Neuronal stem cell (in vitro differentiated cells): ENCODE measurements at regions not wholly inside any gene's neighbourhood (a gene's known extent, or its start where the extent isn't known, plus 50 kb on each side); places are given as distances from the start of the nearest gene placed in this dataset.
"Not testable (repeated sequence)": the region's sequence is repeated elsewhere in the genome, so short reads cannot be mapped to it uniquely, and the experiment has no call there.

Source experiments
- DNase-seq: peaks from one replicate; pipeline ENCODE4 v3.0.0-alpha.2; 2013; ENCODE audit warnings: low spot score
- H2AFZ ChIP-seq: one replicate; pipeline ENCODE4 v1.6.1; 2013; ENCODE audit warnings: mild to moderate bottlenecking, low read length, inconsistent platforms
- H2AK5ac ChIP-seq: 2 replicates; pipeline ENCODE4 v1.6.1; 2013; ENCODE audit warnings: low read depth, mild to moderate bottlenecking, inconsistent platforms, low read length, moderate library complexity, mixed read lengths
- H2BK120ac ChIP-seq: 2 replicates; pipeline ENCODE4 v1.6.1; 2013; ENCODE audit warnings: low read depth, mild to moderate bottlenecking, inconsistent platforms, low read length, moderate library complexity, mixed read lengths
- H2BK12ac ChIP-seq: one replicate; pipeline ENCODE4 v1.6.1; 2013; ENCODE audit warnings: low read length, inconsistent platforms
- H2BK15ac ChIP-seq: 2 replicates; pipeline ENCODE4 v1.6.1; 2013; ENCODE audit warnings: mild to moderate bottlenecking, low read length, inconsistent platforms, mixed read lengths
- H2BK5ac ChIP-seq: one replicate; pipeline ENCODE4 v1.6.1; 2013; ENCODE audit warnings: inconsistent platforms, mild to moderate bottlenecking, low read length, moderate library complexity
- H3K14ac ChIP-seq: one replicate; pipeline ENCODE4 v1.6.1; 2013; ENCODE audit warnings: low read length, inconsistent platforms
- H3K18ac ChIP-seq: 2 replicates; pipeline ENCODE4 v1.6.1; 2013; ENCODE audit warnings: low read length, inconsistent platforms
- H3K23ac ChIP-seq: 2 replicates; pipeline ENCODE4 v1.6.1; 2013; ENCODE audit warnings: low read depth, mild to moderate bottlenecking, mixed read lengths, low read length, inconsistent platforms; ENCODE audit not compliant: poor library complexity
- H3K27ac ChIP-seq: replicated peaks from 3 replicates; pipeline ENCODE4 v1.5.1; 2013; ENCODE audit warnings: low read length, inconsistent platforms
- H3K27me3 ChIP-seq, 3 experiments: 2 replicates each; pipeline ENCODE4 v1.6.1; 2013; ENCODE audit warnings: low read length in 3 of 3, mild to moderate bottlenecking in 2 of 3, inconsistent platforms in 1 of 3, low read depth in 1 of 3, mixed read lengths in 1 of 3, moderate library complexity in 1 of 3; ENCODE audit not compliant: control insufficient read depth in 3 of 3, insufficient read depth in 3 of 3
- H3K36me3 ChIP-seq, 2 donors: replicated peaks in 1 of 2; 2 replicates each; pipeline ENCODE4 v1.6.1; 2013; ENCODE audit warnings: low read length in 2 of 2; ENCODE audit not compliant: control insufficient read depth in 2 of 2, insufficient read depth in 2 of 2
- H3K4ac ChIP-seq: 2 replicates; pipeline ENCODE4 v1.6.1; 2013; ENCODE audit warnings: inconsistent platforms, mild to moderate bottlenecking, low read length, moderate library complexity
- H3K4me1 ChIP-seq, 2 donors: 1 replicate in 1 of 2; 2 replicates in 1 of 2; pipeline ENCODE4 v1.6.1; 2013; ENCODE audit warnings: low read length in 2 of 2, low read depth in 1 of 2; ENCODE audit not compliant: control insufficient read depth in 2 of 2, insufficient read depth in 1 of 2
- H3K4me2 ChIP-seq: one replicate; pipeline ENCODE4 v1.6.1; 2013; ENCODE audit warnings: mild to moderate bottlenecking, low read length, inconsistent platforms; ENCODE audit not compliant: insufficient read depth, poor library complexity, severe bottlenecking
- H3K4me3 ChIP-seq, 2 donors: 2 replicates each; pipeline ENCODE4 v1.5.1; 2013; ENCODE audit warnings: low read length in 2 of 2, mild to moderate bottlenecking in 2 of 2, inconsistent platforms in 1 of 2, moderate library complexity in 1 of 2
- H3K79me1 ChIP-seq: one replicate; pipeline ENCODE4 v1.6.1; 2013; ENCODE audit warnings: low read depth, mild to moderate bottlenecking, inconsistent platforms, low read length, moderate library complexity
- H3K9ac ChIP-seq: one replicate; pipeline ENCODE4 v1.6.1; 2013; ENCODE audit warnings: mild to moderate bottlenecking, low read depth, low read length, inconsistent platforms; ENCODE audit not compliant: poor library complexity
- H3K9me3 ChIP-seq, 2 donors: replicated peaks in 1 of 2; 2 replicates each; pipeline versions ENCODE3 to v1.6.1; 2013; ENCODE audit warnings: low read length in 2 of 2, mild to moderate bottlenecking in 2 of 2, inconsistent platforms in 1 of 2, low read depth in 1 of 2, mixed read lengths in 1 of 2, moderate library complexity in 1 of 2; ENCODE audit not compliant: control insufficient read depth in 2 of 2, insufficient read depth in 1 of 2
- H4K8ac ChIP-seq: one replicate; pipeline ENCODE4 v1.6.1; 2013; ENCODE audit warnings: low read depth, mild to moderate bottlenecking, inconsistent platforms, low read length, moderate library complexity
- H4K91ac ChIP-seq: one replicate; pipeline ENCODE4 v1.6.1; 2013; ENCODE audit warnings: low read length, low read depth, mild to moderate bottlenecking, inconsistent platforms; ENCODE audit not compliant: poor library complexity
- WGBS, 2 donors: extraction: QIAGEN DNeasy Blood & Tissue Kit; methylation state at CpG; one replicate each; pipeline ENCODE4 v1.1.7; 2013; ENCODE audit warnings: missing lambda C conversion rate in 2 of 2, mixed read lengths in 1 of 2; ENCODE audit not compliant: insufficient read length in 2 of 2, insufficient replicate concordance in 1 of 2; ENCODE audit errors: extremely low coverage in 2 of 2; 5-methylcytosine and 5-hydroxymethylcytosine counted together

DNA sequence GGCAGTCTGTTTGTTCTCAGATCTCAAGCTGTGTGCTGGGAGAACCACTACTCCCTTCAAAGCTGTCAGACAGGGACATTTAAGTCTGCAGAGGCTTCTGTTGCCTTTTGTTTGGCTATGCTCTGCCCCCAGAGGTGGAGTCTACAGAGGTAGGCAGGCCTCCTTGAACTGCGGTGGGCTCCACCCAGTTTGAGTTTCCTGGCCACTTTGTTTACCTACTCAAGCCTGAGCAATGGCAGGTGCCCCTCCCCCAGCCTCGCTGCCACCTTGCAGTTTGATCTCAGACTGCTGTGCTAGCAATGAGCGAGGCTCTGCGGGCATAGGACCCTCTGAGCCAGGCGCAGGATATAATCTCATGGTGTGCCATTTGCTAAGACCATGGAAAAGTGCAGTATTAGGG is 138.3 kb downstream of the TPBG start:
- not testable (repeated sequence) for H2BK5ac ChIP-seq, H3K23ac ChIP-seq, H3K4me2 ChIP-seq, H3K4me3 ChIP-seq, H3K9ac ChIP-seq, H3K27ac ChIP-seq, H3K4me1 ChIP-seq, H3K4ac ChIP-seq, H3K14ac ChIP-seq, H4K8ac ChIP-seq, H2AFZ ChIP-seq, H3K36me3 ChIP-seq, H2AK5ac ChIP-seq, H3K18ac ChIP-seq, H2BK12ac ChIP-seq, H2BK120ac ChIP-seq, DNase-seq, H3K79me1 ChIP-seq, H2BK15ac ChIP-seq, H3K9me3 ChIP-seq, H3K27me3 ChIP-seq, H4K91ac ChIP-seq
- no CpG with 5 or more reads among the region's 5 CpGs for WGBS, 2 donors

DNA sequence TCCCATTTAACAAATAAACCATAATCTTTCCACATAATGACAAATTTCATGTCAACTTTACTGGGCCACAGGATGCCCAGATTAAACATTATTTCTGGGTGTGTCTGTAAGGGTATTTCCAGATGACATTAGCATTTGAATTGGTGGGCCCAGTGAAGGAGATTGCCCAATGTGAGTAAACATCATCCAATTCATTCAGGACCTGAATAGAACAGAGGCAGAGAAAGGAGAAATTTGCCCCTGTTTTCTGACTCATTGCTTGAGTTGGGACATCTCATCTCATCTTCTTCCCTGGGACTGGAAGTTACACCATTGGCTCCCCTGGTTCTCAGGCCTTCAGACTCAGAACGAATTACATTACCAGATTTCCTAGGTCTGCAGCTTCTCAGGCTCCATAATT is 142.9 kb downstream of the TPBG start:
- H3K18ac ChIP-seq: no peak overlapping the region
- no peak overlapping the region for H3K14ac ChIP-seq
- H3K23ac ChIP-seq: no peak overlapping the region
- no CpG with 5 or more reads among the region's 1 CpG for WGBS, 2 donors
- H3K4me1 ChIP-seq: no peaks in the 10 kb centered on the region
- no peak overlapping the region for H2BK15ac ChIP-seq
- H3K27me3 ChIP-seq: no peaks in the 10 kb centered on the region
- no peak overlapping the region for H2BK12ac ChIP-seq
- H3K27ac ChIP-seq: no peak overlapping the region
- H3K4me3 ChIP-seq: no peak overlapping the region
- no peak for DNase-seq
- H2AFZ ChIP-seq: no peak overlapping the region
- no peak overlapping the region for H3K9ac ChIP-seq
- no peak overlapping the region for H4K91ac ChIP-seq
- no peak overlapping the region for H2BK120ac ChIP-seq
- H3K9me3 ChIP-seq: no peaks in the 10 kb centered on the region
- H3K79me1 ChIP-seq: no peaks in the 10 kb centered on the region
- no peak overlapping the region for H2AK5ac ChIP-seq
- H3K4me2 ChIP-seq: no peak overlapping the region
- H3K4ac ChIP-seq: no peak overlapping the region
- H3K36me3 ChIP-seq: no peaks in the 10 kb centered on the region
- no peak overlapping the region for H2BK5ac ChIP-seq
- no peak overlapping the region for H4K8ac ChIP-seq

DNA sequence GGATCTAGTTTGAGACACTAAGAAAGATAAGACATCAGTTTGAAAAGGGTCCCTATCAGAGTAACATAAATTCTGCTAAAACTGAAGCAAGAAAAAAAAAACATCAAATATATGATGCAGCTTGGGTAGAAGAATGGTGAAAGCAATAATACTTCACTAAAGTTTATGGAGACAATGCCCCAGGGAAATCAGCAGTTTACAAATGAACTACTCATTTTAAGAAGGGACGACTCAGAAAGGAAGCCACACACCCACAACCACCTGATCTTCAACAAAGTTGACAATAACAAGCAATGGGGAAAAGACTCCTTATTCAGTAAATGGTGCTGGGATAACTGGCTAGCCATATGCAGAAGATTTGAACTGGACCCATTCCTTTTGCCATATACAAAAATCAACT is 143.5 kb downstream of the TPBG start:
- H3K23ac ChIP-seq: no peak overlapping the region
- no peak overlapping the region for H2AK5ac ChIP-seq
- no peaks in the 10 kb centered on the region for H3K79me1 ChIP-seq
- no peak overlapping the region for H2BK120ac ChIP-seq
- H3K27ac ChIP-seq: no peak overlapping the region
- H3K9ac ChIP-seq: no peak overlapping the region
- no peak for DNase-seq
- no peak overlapping the region for H3K18ac ChIP-seq
- no peak overlapping the region for H2BK15ac ChIP-seq
- no peak overlapping the region for H4K8ac ChIP-seq
- H4K91ac ChIP-seq: no peak overlapping the region
- WGBS, 2 donors: no CpG with 5 or more reads among the region's 1 CpG
- no peaks in the 10 kb centered on the region for H3K9me3 ChIP-seq
- no peak overlapping the region for H3K14ac ChIP-seq
- H2BK12ac ChIP-seq: no peak overlapping the region
- H2BK5ac ChIP-seq: no peak overlapping the region
- no peak overlapping the region for H3K4me3 ChIP-seq
- no peak overlapping the region for H3K4ac ChIP-seq
- no peak overlapping the region for H3K4me2 ChIP-seq
- H3K27me3 ChIP-seq: no peaks in the 10 kb centered on the region
- no peaks in the 10 kb centered on the region for H3K4me1 ChIP-seq
- no peak overlapping the region for H2AFZ ChIP-seq
- H3K36me3 ChIP-seq: no peaks in the 10 kb centered on the region

DNA sequence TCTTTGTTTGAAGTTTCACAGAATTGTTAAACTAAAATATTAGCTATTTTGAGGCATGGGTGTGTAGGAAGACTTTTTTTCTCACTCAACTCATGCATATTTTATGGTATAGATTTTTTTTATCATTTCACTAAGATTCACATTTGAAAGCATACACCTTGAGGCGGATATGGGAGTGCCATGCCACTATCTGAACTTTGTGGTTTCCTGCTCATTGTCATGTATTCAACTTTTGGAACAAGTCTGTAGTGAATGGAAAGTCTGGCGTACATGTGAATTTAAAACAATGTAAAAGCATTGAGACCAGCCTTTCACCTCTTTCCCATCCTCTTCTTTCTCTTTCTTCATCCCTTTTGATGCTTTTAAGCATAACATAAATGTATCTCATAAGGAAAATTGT is 147.9 kb downstream of the TPBG start:
- no peak overlapping the region for H3K23ac ChIP-seq
- no peak overlapping the region for H3K9ac ChIP-seq
- no peak overlapping the region for H2AFZ ChIP-seq
- no peaks in the 10 kb centered on the region for H3K27me3 ChIP-seq
- no peak overlapping the region for H3K14ac ChIP-seq
- H2BK120ac ChIP-seq: no peak overlapping the region
- H3K79me1 ChIP-seq: no peaks in the 10 kb centered on the region
- no peak overlapping the region for H2BK12ac ChIP-seq
- no peak overlapping the region for H3K27ac ChIP-seq
- H4K8ac ChIP-seq: no peak overlapping the region
- H2BK5ac ChIP-seq: no peak overlapping the region
- DNase-seq: no peak
- no peak overlapping the region for H3K4me3 ChIP-seq
- no peaks in the 10 kb centered on the region for H3K9me3 ChIP-seq
- H4K91ac ChIP-seq: no peak overlapping the region
- no peak overlapping the region for H2AK5ac ChIP-seq
- H3K4me1 ChIP-seq: peaks cover 0 to 2% of the 10 kb centered on the region in 2 donors
- no CpG with 5 or more reads among the region's 2 CpGs for WGBS, 2 donors
- H3K4ac ChIP-seq: no peak overlapping the region
- H3K36me3 ChIP-seq: no peaks in the 10 kb centered on the region
- H3K4me2 ChIP-seq: no peak overlapping the region
- H3K18ac ChIP-seq: no peak overlapping the region
- H2BK15ac ChIP-seq: no peak overlapping the region
